H9 (cell line): ENCODE measurements at regions not wholly inside any gene's neighbourhood (a gene's known extent, or its start where the extent isn't known, plus 50 kb on each side); places are given as distances from the start of the nearest gene placed in this dataset.

Experiments used
- DNase-seq: peaks from one replicate; pipeline ENCODE4 v3.0.0-alpha.2; 2017
- H2AFZ ChIP-seq: one replicate; pipeline ENCODE4 v1.6.1; 2013; ENCODE audit warnings: mild to moderate bottlenecking, low read length, control low read depth, moderate library complexity
- H2AK5ac ChIP-seq: 2 replicates; pipeline ENCODE4 v1.6.1; 2013; ENCODE audit warnings: low read length, control low read depth, mixed read lengths; ENCODE audit not compliant: insufficient read length
- H2BK120ac ChIP-seq: one replicate; pipeline ENCODE4 v1.6.1; 2013; ENCODE audit warnings: low read depth, mild to moderate bottlenecking, low read length, control low read depth, inconsistent platforms; ENCODE audit not compliant: poor library complexity, severe bottlenecking
- H2BK12ac ChIP-seq: 2 replicates; pipeline ENCODE4 v1.6.1; 2013; ENCODE audit warnings: low read length, control low read depth, mixed read lengths, low read depth; ENCODE audit not compliant: insufficient read length
- H2BK15ac ChIP-seq: 2 replicates; pipeline ENCODE4 v1.6.1; 2013; ENCODE audit warnings: low read depth, low read length, control low read depth
- H2BK20ac ChIP-seq: one replicate; pipeline ENCODE4 v1.6.1; 2013; ENCODE audit warnings: low read depth, mild to moderate bottlenecking, low read length, control low read depth, inconsistent platforms; ENCODE audit not compliant: poor library complexity, severe bottlenecking
- H2BK5ac ChIP-seq: 2 replicates; pipeline ENCODE4 v1.6.1; 2013; ENCODE audit warnings: low read length, control low read depth, mixed read lengths; ENCODE audit not compliant: insufficient read length
- H3K14ac ChIP-seq: 2 replicates; pipeline ENCODE4 v1.6.1; 2013; ENCODE audit warnings: low read length, control low read depth; ENCODE audit not compliant: insufficient read depth
- H3K18ac ChIP-seq: 2 replicates; pipeline ENCODE4 v1.6.1; 2013; ENCODE audit warnings: low read depth, mild to moderate bottlenecking, mixed read lengths, low read length, control low read depth; ENCODE audit not compliant: insufficient read length
- H3K23ac ChIP-seq: 2 replicates; pipeline ENCODE4 v1.6.1; 2013; ENCODE audit warnings: low read length, control low read depth, mixed read lengths, low read depth; ENCODE audit not compliant: insufficient read length
- H3K23me2 ChIP-seq: 2 replicates; pipeline ENCODE4 v1.6.1; 2013; ENCODE audit warnings: low read depth, mild to moderate bottlenecking, mixed read lengths, low read length, control low read depth; ENCODE audit not compliant: insufficient read length, poor library complexity, severe bottlenecking
- H3K27ac ChIP-seq: 2 replicates; pipeline ENCODE4 v1.5.1; 2013; ENCODE audit warnings: low read length, control low read depth, mixed read lengths, low read depth; ENCODE audit not compliant: insufficient read length
- H3K27me3 ChIP-seq: 2 replicates; pipeline ENCODE4 v1.6.1; 2013; ENCODE audit warnings: low read length, control low read depth, inconsistent platforms; ENCODE audit not compliant: insufficient read depth
- H3K4ac ChIP-seq: 2 replicates; pipeline ENCODE4 v1.6.1; 2013; ENCODE audit warnings: low read depth, mild to moderate bottlenecking, control low read depth, inconsistent platforms, low read length, moderate library complexity
- H3K4me1 ChIP-seq: 2 replicates; pipeline ENCODE4 v1.6.1; 2013; ENCODE audit warnings: low read length, control low read depth, inconsistent platforms; ENCODE audit not compliant: insufficient read depth
- H3K4me2 ChIP-seq: 2 replicates; pipeline ENCODE4 v1.6.1; 2013; ENCODE audit warnings: low read length, control low read depth, mixed read lengths; ENCODE audit not compliant: insufficient read length, insufficient read depth
- H3K56ac ChIP-seq: 2 replicates; pipeline ENCODE4 v1.6.1; 2013; ENCODE audit warnings: low read depth, mild to moderate bottlenecking, mixed read lengths, low read length, control low read depth; ENCODE audit not compliant: insufficient read length
- H3K79me1 ChIP-seq: 2 replicates; pipeline ENCODE4 v1.6.1; 2013; ENCODE audit warnings: low read depth, mild to moderate bottlenecking, moderate library complexity, low read length, control low read depth, inconsistent platforms; ENCODE audit not compliant: insufficient read depth, poor library complexity, severe bottlenecking
- H3K79me2 ChIP-seq: 2 replicates; pipeline ENCODE4 v1.6.1; 2013; ENCODE audit warnings: low read length, control low read depth, inconsistent platforms; ENCODE audit not compliant: insufficient read depth
- H3K9ac ChIP-seq: 2 replicates; pipeline ENCODE4 v1.6.1; 2013; ENCODE audit warnings: low read length, control low read depth, mixed read lengths; ENCODE audit not compliant: insufficient read length; ENCODE audit errors: extremely low read depth
- H3K9me3 ChIP-seq: one replicate; pipeline ENCODE4 v1.6.1; 2013; ENCODE audit warnings: low read depth, low read length, inconsistent platforms; ENCODE audit not compliant: control insufficient read depth
- H3T11ph ChIP-seq: one replicate; pipeline ENCODE4 v1.6.1; 2013; ENCODE audit warnings: mild to moderate bottlenecking, low read length, control low read depth, inconsistent platforms
- H4K20me1 ChIP-seq: one replicate; pipeline ENCODE4 v1.6.1; 2013; ENCODE audit not compliant: control insufficient read depth, insufficient read length, insufficient read depth
- H4K5ac ChIP-seq: 2 replicates; pipeline ENCODE4 v1.6.1; 2013; ENCODE audit warnings: low read depth, mild to moderate bottlenecking, mixed read lengths, low read length, control low read depth; ENCODE audit not compliant: insufficient read length
- H4K8ac ChIP-seq: replicated peaks from 2 replicates; pipeline ENCODE4 v1.6.1; 2013; ENCODE audit warnings: low read length, control low read depth, mixed read lengths, low read depth; ENCODE audit not compliant: insufficient read length
- H4K91ac ChIP-seq: 2 replicates; pipeline ENCODE4 v1.6.1; 2013; ENCODE audit warnings: low read depth, mild to moderate bottlenecking, moderate library complexity, mixed read lengths, low read length, control low read depth; ENCODE audit not compliant: insufficient read length
- H3K27ac Mint-ChIP-seq, 3 experiments: 2 replicates in 2 of 3; 3 replicates in 1 of 3; pipeline ENCODE4 v1.8.0; 2020 to 2021; ENCODE audit warnings: mixed read lengths in 3 of 3, mild to moderate bottlenecking in 1 of 3, moderate library complexity in 1 of 3
- H3K27me3 Mint-ChIP-seq: 2 replicates; pipeline ENCODE4 v1.8.0; 2021; ENCODE audit warnings: low read depth, mild to moderate bottlenecking, moderate library complexity, mixed read lengths
- H3K36me3 Mint-ChIP-seq, 3 experiments: 2 replicates in 2 of 3; 3 replicates in 1 of 3; pipeline ENCODE4 v1.8.0; 2020 to 2021; ENCODE audit warnings: low read depth in 3 of 3, mixed read lengths in 3 of 3; ENCODE audit not compliant: insufficient read depth in 1 of 3
- H3K4me1 Mint-ChIP-seq, 2 experiments: 2 replicates each; pipeline ENCODE4 v1.8.0; 2020; ENCODE audit warnings: mixed read lengths in 2 of 2
- H3K4me3 Mint-ChIP-seq, 2 experiments: 2 replicates in 1 of 2; 3 replicates in 1 of 2; pipeline ENCODE4 v1.8.0; 2020 to 2021; ENCODE audit warnings: mild to moderate bottlenecking in 2 of 2, mixed read lengths in 2 of 2, moderate library complexity in 1 of 2
- H3K9me3 Mint-ChIP-seq, 2 experiments: 2 replicates in 1 of 2; 3 replicates in 1 of 2; pipeline ENCODE4 v1.8.0; 2020; ENCODE audit warnings: mild to moderate bottlenecking in 2 of 2, mixed read lengths in 2 of 2, moderate library complexity in 1 of 2
- WGBS: extraction: QIAGEN DNeasy Blood & Tissue Kit; methylation state at CpG from one replicate; pipeline ENCODE4 v1.1.7; 2013; ENCODE audit warnings: missing lambda C conversion rate, low lambda C conversion rate, mixed read lengths; ENCODE audit not compliant: insufficient read length; ENCODE audit errors: extremely low coverage; 5-methylcytosine and 5-hydroxymethylcytosine counted together
- TF ChIP-seq, protein P1 (sequence below): fragments of 200-600 bp; sonication (generic); conservative IDR thresholded peaks from 3 replicates; pipeline ENCODE4 v1.8.0; 2021; ENCODE audit warnings: antibody characterized with exemption, mild to moderate bottlenecking

DNA sequence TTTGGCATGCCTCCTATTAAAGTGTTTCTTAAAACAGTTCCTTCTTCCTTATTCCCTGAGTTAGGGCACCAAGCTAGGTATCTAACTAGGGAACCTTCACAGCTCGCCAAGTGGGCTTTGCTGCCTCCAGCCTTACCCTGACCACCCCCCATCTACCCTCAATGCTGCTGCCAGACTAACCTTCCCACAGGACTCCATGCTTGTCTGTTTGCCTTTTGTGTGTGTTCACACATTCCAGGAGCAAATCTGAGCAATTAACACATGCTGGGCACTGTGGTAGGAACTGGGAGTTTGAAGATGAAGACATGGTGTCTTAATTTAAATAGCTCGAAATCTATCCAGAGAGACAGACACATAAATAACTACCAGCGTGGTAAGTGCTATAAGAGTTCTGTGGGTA is 185.2 kb downstream of the MZT1 start:
- Mint-ChIP-seq H3K4me3 (no peak overlapping the region), H3K9me3 (no peaks in the 10 kb centered on the region), H3K27ac (no peak overlapping the region), H3K4me1 (no peaks in the 10 kb centered on the region), H3K36me3 (no peaks in the 10 kb centered on the region), H3K27me3 (peaks cover 22% of the 10 kb centered on the region)
- H2BK20ac ChIP-seq, result no peak overlapping the region
- H3K14ac ChIP-seq, result no peak overlapping the region
- H3K9me3 ChIP-seq, result no peaks in the 10 kb centered on the region
- no CpG with 5 or more reads among the region's 3 CpGs for WGBS
- H3K79me2 ChIP-seq, result no peaks in the 10 kb centered on the region
- H3K27me3 ChIP-seq, result no peaks in the 10 kb centered on the region
- no peak overlapping the region for H3T11ph ChIP-seq
- H4K8ac ChIP-seq, result no peak overlapping the region
- H2AFZ ChIP-seq, result no peak overlapping the region
- no peak overlapping the region for H2BK12ac ChIP-seq
- H3K18ac ChIP-seq, result no peak overlapping the region
- no peak for DNase-seq
- H2BK120ac ChIP-seq, result no peak overlapping the region
- no peak overlapping the region for H4K5ac ChIP-seq
- TF ChIP-seq, protein P1, sequence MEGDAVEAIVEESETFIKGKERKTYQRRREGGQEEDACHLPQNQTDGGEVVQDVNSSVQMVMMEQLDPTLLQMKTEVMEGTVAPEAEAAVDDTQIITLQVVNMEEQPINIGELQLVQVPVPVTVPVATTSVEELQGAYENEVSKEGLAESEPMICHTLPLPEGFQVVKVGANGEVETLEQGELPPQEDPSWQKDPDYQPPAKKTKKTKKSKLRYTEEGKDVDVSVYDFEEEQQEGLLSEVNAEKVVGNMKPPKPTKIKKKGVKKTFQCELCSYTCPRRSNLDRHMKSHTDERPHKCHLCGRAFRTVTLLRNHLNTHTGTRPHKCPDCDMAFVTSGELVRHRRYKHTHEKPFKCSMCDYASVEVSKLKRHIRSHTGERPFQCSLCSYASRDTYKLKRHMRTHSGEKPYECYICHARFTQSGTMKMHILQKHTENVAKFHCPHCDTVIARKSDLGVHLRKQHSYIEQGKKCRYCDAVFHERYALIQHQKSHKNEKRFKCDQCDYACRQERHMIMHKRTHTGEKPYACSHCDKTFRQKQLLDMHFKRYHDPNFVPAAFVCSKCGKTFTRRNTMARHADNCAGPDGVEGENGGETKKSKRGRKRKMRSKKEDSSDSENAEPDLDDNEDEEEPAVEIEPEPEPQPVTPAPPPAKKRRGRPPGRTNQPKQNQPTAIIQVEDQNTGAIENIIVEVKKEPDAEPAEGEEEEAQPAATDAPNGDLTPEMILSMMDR, result no peak
- H3K23me2 ChIP-seq, result no peaks in the 10 kb centered on the region
- H3K9ac ChIP-seq, result no peak overlapping the region
- H2BK5ac ChIP-seq, result no peak overlapping the region
- H2BK15ac ChIP-seq, result no peak overlapping the region
- no peak overlapping the region for H3K4ac ChIP-seq
- H4K20me1 ChIP-seq, result no peaks in the 10 kb centered on the region
- H3K23ac ChIP-seq, result no peak overlapping the region
- no peaks in the 10 kb centered on the region for H3K4me1 ChIP-seq
- no peak overlapping the region for H3K56ac ChIP-seq
- H2AK5ac ChIP-seq, result no peak overlapping the region
- H3K4me2 ChIP-seq, result no peak overlapping the region
- no peak overlapping the region for H4K91ac ChIP-seq
- no peaks in the 10 kb centered on the region for H3K79me1 ChIP-seq
- H3K27ac ChIP-seq, result no peak overlapping the region
